A549 (cell line): ENCODE measurements at regions not wholly inside any gene's neighbourhood (a gene's known extent, or its start where the extent isn't known, plus 50 kb on each side); places are given as distances from the start of the nearest gene placed in this dataset.

Experiments
- CEBPB ChIP-seq, 2 experiments: fragments of >200 bp in 1 of 2; sonication (Bioruptor Twin) in 1 of 2; formaldehyde crosslinking in 1 of 2; IDR thresholded peaks; 2 replicates each; pipeline ENCODE4 v1.6.1; 2012 to 2016
- HDAC2 ChIP-seq: fragments of 200-600 bp; sonication (generic); IDR thresholded peaks from 2 replicates; pipeline ENCODE4 v1.6.1; 2016
- POLR2A ChIP-seq: IDR thresholded peaks from 2 replicates; pipeline ENCODE4 v1.6.1; 2012; ENCODE audit warnings: mild to moderate bottlenecking, low read length
- RAD21 ChIP-seq, 2 experiments: fragments of >200 bp in 1 of 2; sonication (Bioruptor Twin) in 1 of 2; formaldehyde crosslinking in 1 of 2; IDR thresholded peaks in 1 of 2; conservative IDR thresholded peaks in 1 of 2; 2 replicates in 1 of 2; 3 replicates in 1 of 2; pipeline ENCODE4 v1.6.1; 2012 to 2018; ENCODE audit warnings: inconsistent platforms in 1 of 2
- TF ChIP-seq, protein P1 (sequence below): fragments of >200 bp; sonication (Bioruptor Twin); formaldehyde crosslinking; IDR thresholded peaks from 3 replicates; pipeline ENCODE4 v1.5.1; 2016

DNA sequence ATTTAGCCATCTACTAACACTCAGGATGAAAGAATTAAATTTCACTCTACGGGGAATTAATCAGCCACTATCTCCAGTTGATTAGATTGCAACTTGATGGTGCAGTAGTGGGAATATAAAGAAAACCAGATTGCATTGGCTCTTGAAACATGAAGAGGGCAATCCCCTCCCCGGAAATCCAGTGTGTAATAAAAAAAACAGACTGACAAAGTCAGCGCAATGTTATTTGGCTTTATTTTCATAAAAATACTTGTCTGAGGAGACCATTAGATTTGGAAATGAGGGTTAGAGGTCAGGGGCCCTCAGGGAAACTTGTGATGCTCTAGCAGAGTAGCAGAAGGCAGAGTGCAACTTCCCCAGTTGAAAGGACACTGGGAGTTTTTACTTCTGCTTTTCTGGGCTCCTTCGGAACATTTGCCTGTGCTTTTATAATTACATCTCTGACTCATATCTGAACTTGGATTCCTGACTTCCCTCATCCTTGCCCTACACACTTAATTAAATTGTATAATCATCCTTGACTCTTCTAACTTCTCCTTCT lies 326.8 kb downstream of the TUSC7 start:
- TF ChIP-seq, protein P1, sequence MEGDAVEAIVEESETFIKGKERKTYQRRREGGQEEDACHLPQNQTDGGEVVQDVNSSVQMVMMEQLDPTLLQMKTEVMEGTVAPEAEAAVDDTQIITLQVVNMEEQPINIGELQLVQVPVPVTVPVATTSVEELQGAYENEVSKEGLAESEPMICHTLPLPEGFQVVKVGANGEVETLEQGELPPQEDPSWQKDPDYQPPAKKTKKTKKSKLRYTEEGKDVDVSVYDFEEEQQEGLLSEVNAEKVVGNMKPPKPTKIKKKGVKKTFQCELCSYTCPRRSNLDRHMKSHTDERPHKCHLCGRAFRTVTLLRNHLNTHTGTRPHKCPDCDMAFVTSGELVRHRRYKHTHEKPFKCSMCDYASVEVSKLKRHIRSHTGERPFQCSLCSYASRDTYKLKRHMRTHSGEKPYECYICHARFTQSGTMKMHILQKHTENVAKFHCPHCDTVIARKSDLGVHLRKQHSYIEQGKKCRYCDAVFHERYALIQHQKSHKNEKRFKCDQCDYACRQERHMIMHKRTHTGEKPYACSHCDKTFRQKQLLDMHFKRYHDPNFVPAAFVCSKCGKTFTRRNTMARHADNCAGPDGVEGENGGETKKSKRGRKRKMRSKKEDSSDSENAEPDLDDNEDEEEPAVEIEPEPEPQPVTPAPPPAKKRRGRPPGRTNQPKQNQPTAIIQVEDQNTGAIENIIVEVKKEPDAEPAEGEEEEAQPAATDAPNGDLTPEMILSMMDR, result no peak
- TF ChIP-seq HDAC2, result no peak
- no peak for TF ChIP-seq RAD21 (conservative IDR thresholded peaks at IDR 0.05 in 1 of 2, IDR thresholded peaks at IDR 0.05 in 1 of 2)
- TF ChIP-seq CEBPB (IDR thresholded peaks at IDR 0.05), result no peak
- no peak for TF ChIP-seq POLR2A
